OCI-LY3 (cell line): ENCODE measurements at regions not wholly inside any gene's neighbourhood (a gene's known extent, or its start where the extent isn't known, plus 50 kb on each side); places are given as distances from the start of the nearest gene placed in this dataset.

Experiments used
- H2AFZ ChIP-seq: fragments of 200-600, 300-600 bp; shearing (Covaris generic); 2 replicates; pipeline ENCODE4 v1.6.0; 2014; ENCODE audit warnings: antibody characterized with exemption, low read depth, low read length
- H3K27ac ChIP-seq: fragments of 200-600, 300-600 bp; sonication (generic); 2 replicates; pipeline ENCODE4 v1.5.1; 2014; ENCODE audit warnings: mild to moderate bottlenecking, low read length, moderate library complexity, mixed read lengths
- H3K27me3 ChIP-seq: fragments of 200-600, 300-600 bp; sonication (generic); 2 replicates; pipeline ENCODE4 v1.6.1; 2014; ENCODE audit warnings: low read depth, low read length, mixed read lengths
- H3K36me3 ChIP-seq: fragments of 200-600, 300-600 bp; sonication (generic); replicated peaks from 2 replicates; pipeline ENCODE3; 2014; ENCODE audit warnings: low read depth, low read length, mixed read lengths
- H3K4me1 ChIP-seq: fragments of 300-600, 200-600 bp; sonication (generic); 2 replicates; pipeline ENCODE4 v1.6.1; 2014; ENCODE audit warnings: low read length, mixed read lengths
- H3K4me2 ChIP-seq: fragments of 200-600, 300-600 bp; sonication (generic); 2 replicates; pipeline ENCODE4 v1.6.1; 2014; ENCODE audit warnings: low read length, mixed read lengths
- H3K4me3 ChIP-seq: fragments of 300-600, 200-600 bp; sonication (generic); 2 replicates; pipeline ENCODE4 v1.5.1; 2014; ENCODE audit warnings: antibody characterized with exemption, mild to moderate bottlenecking, low read length, moderate library complexity
- H3K79me2 ChIP-seq: fragments of 300-600, 200-600 bp; shearing (Covaris generic); 2 replicates; pipeline ENCODE4 v1.6.1; 2014; ENCODE audit warnings: mild to moderate bottlenecking, low read length, mixed read lengths
- H3K9ac ChIP-seq: fragments of 300-600, 200-600 bp; shearing (Covaris generic); 2 replicates; pipeline ENCODE4 v1.6.0; 2014; ENCODE audit warnings: mild to moderate bottlenecking, low read length, moderate library complexity
- H3K9me3 ChIP-seq: fragments of 200-600, 300-600 bp; shearing (Covaris generic); 2 replicates; pipeline ENCODE4 v1.6.1; 2014; ENCODE audit warnings: low read length, mixed read lengths; ENCODE audit not compliant: insufficient read depth
- H4K20me1 ChIP-seq: fragments of 200-600, 300-600 bp; sonication (generic); 2 replicates; pipeline ENCODE4 v1.6.1; 2016; ENCODE audit warnings: low read length, mixed read lengths; ENCODE audit not compliant: insufficient read depth
- CTCF ChIP-seq: fragments of 200-600, 300-600 bp; sonication (generic); IDR thresholded peaks from 2 replicates; pipeline ENCODE4 v1.5.1; 2014; ENCODE audit warnings: antibody characterized with exemption, low read length, low read depth
- EZH2phosphoT487 ChIP-seq: fragments of 200-600 bp; shearing (Covaris generic); IDR thresholded peaks from 2 replicates; pipeline ENCODE4 v1.6.1; 2018; ENCODE audit warnings: antibody characterized with exemption, mixed run types, low read depth

GRCh38 chr10:9762966-9763656 is 1254.6 kb upstream of the CELF2 start:
- no peaks in the 10 kb centered on the region for H3K79me2 ChIP-seq
- no peak overlapping the region for H3K4me3 ChIP-seq
- no peak overlapping the region for H3K9ac ChIP-seq
- H3K4me2 ChIP-seq = no peak overlapping the region
- no peaks in the 10 kb centered on the region for H3K4me1 ChIP-seq
- no peaks in the 10 kb centered on the region for H3K36me3 ChIP-seq
- H3K27ac ChIP-seq = no peak overlapping the region
- TF ChIP-seq EZH2phosphoT487 = no peak
- TF ChIP-seq CTCF = no peak
- H2AFZ ChIP-seq = no peak overlapping the region
- no peaks in the 10 kb centered on the region for H3K9me3 ChIP-seq
- no peaks in the 10 kb centered on the region for H3K27me3 ChIP-seq
- H4K20me1 ChIP-seq = no peaks in the 10 kb centered on the region

- Histone ChIP-seq H3K4me1 (no peaks in the 10 kb centered on the region), H3K36me3 (no peaks in the 10 kb centered on the region), H3K79me2 (no peaks in the 10 kb centered on the region), H3K9ac (no peak overlapping the region), H3K27ac (no peak overlapping the region), H3K4me3 (no peak overlapping the region), H3K4me2 (no peak overlapping the region), H4K20me1 (no peaks in the 10 kb centered on the region), H2AFZ (no peak overlapping the region), H3K9me3 (no peaks in the 10 kb centered on the region), H3K27me3 (no peaks in the 10 kb centered on the region)
- no peak for TF ChIP-seq CTCF
- no peak for TF ChIP-seq EZH2phosphoT487
These were observed 1250.9 kb upstream of the CELF2 start for GRCh38 chr10:9766762-9767161.

- H3K27me3 ChIP-seq = no peaks in the 10 kb centered on the region
- H3K9ac ChIP-seq = no peak overlapping the region
- H2AFZ ChIP-seq = no peak overlapping the region
- no peaks in the 10 kb centered on the region for H3K79me2 ChIP-seq
- no peak overlapping the region for H3K4me3 ChIP-seq
- H3K4me2 ChIP-seq = no peak overlapping the region
- TF ChIP-seq CTCF = no peak
- no peak for TF ChIP-seq EZH2phosphoT487
- no peak overlapping the region for H3K27ac ChIP-seq
- H3K36me3 ChIP-seq = no peaks in the 10 kb centered on the region
- no peaks in the 10 kb centered on the region for H3K9me3 ChIP-seq
- H3K4me1 ChIP-seq = no peaks in the 10 kb centered on the region
- H4K20me1 ChIP-seq = no peaks in the 10 kb centered on the region
These were observed 1236.0 kb upstream of the CELF2 start for GRCh38 chr10:9781666-9782065.

- TF ChIP-seq CTCF = no peak
- TF ChIP-seq EZH2phosphoT487 = no peak
- Histone ChIP-seq H3K4me1 (no peaks in the 10 kb centered on the region), H3K27me3 (no peaks in the 10 kb centered on the region), H3K9ac (no peak overlapping the region), H4K20me1 (no peaks in the 10 kb centered on the region), H3K4me2 (no peak overlapping the region), H2AFZ (no peak overlapping the region), H3K36me3 (no peaks in the 10 kb centered on the region), H3K9me3 (no peaks in the 10 kb centered on the region), H3K79me2 (no peaks in the 10 kb centered on the region), H3K4me3 (no peak overlapping the region), H3K27ac (no peak overlapping the region)
These were observed 1231.6 kb upstream of the CELF2 start for GRCh38 chr10:9786101-9786500.
